ENCODE measurements at regions not wholly inside any gene's neighbourhood (a gene's known extent, or its start where the extent isn't known, plus 50 kb on each side); places are given as distances from the start of the nearest gene placed in this dataset.

GRCh38 chr3:3634326-3634725, 164.9 kb upstream of the LRRN1 start:
- no peaks in the 10 kb centered on the region for H3K9me3 Mint-ChIP-seq
- 92 to 100% methylated on average over 5 to 6 of the region's 6 CpGs for WGBS, 2 experiments (ENCODE audit: insufficient coverage in 1 of 2, insufficient read length in 1 of 2)
- no peak for TF ChIP-seq CTCF (conservative IDR thresholded peaks at IDR 0.05)

GRCh38 chr3:3633761-3634160, 165.5 kb upstream of the LRRN1 start:
- H3K27ac Mint-ChIP-seq = no peak overlapping the region

More at GRCh38 chr3:3634326-3634725, 164.9 kb upstream of the LRRN1 start:
- Histone ChIP-seq H3K9ac (ENCODE audit: extremely low read depth, low read length, poor library complexity, severe bottlenecking) (no peak overlapping the region), H3K27me3 (ENCODE audit: control insufficient read depth, insufficient read depth, low read length, poor library complexity, severe bottlenecking) (no peaks in the 10 kb centered on the region), H3K36me3 (ENCODE audit: control insufficient read depth, insufficient read depth, low read length) (no peaks in the 10 kb centered on the region), H3K4me1 (ENCODE audit: control insufficient read depth, insufficient read depth, low read length) (no peaks in the 10 kb centered on the region), H3K27ac (ENCODE audit: low read depth, low read length) (no peak overlapping the region), H3K9me3 (ENCODE audit: control insufficient read depth, low read length) (no peaks in the 10 kb centered on the region), H3K4me3 (ENCODE audit: low read length) (no peak overlapping the region)
- no peak overlapping the region for H3K27ac Mint-ChIP-seq
- peaks cover 6% of the 10 kb centered on the region for H3K4me1 Mint-ChIP-seq
- no peak for DNase-seq
- H3K27me3 Mint-ChIP-seq (ENCODE audit: insufficient read depth) = peaks cover 8% of the 10 kb centered on the region
- H3K36me3 Mint-ChIP-seq (ENCODE audit: low read depth) = no peaks in the 10 kb centered on the region
- H3K4me3 Mint-ChIP-seq = no peak overlapping the region

GRCh38 chr3:3632449-3632848, 166.8 kb upstream of the LRRN1 start:
- Histone ChIP-seq H3K9ac (ENCODE audit: extremely low read depth, low read length, poor library complexity, severe bottlenecking) (no peak overlapping the region), H3K27ac (ENCODE audit: low read depth, low read length) (no peak overlapping the region), H3K4me1 (ENCODE audit: control insufficient read depth, insufficient read depth, low read length) (peaks cover 2% of the 10 kb centered on the region), H3K4me3 (ENCODE audit: low read length) (no peak overlapping the region), H3K36me3 (ENCODE audit: control insufficient read depth, insufficient read depth, low read length) (no peaks in the 10 kb centered on the region), H3K9me3 (ENCODE audit: control insufficient read depth, low read length) (no peaks in the 10 kb centered on the region), H3K27me3 (ENCODE audit: control insufficient read depth, insufficient read depth, low read length, poor library complexity, severe bottlenecking) (no peaks in the 10 kb centered on the region)
- DNase-seq = no peak
- Mint-ChIP-seq H3K4me3 (no peak overlapping the region), H3K36me3 (ENCODE audit: low read depth) (no peaks in the 10 kb centered on the region), H3K27me3 (ENCODE audit: insufficient read depth) (peaks cover 8% of the 10 kb centered on the region), H3K9me3 (no peaks in the 10 kb centered on the region), H3K4me1 (peaks cover 13% of the 10 kb centered on the region), H3K27ac (no peak overlapping the region)
- TF ChIP-seq CTCF (conservative IDR thresholded peaks at IDR 0.05) = no peak
- WGBS, 2 experiments (ENCODE audit: insufficient coverage in 1 of 2, insufficient read length in 1 of 2) = 92% methylated on average over 2 of the region's 2 CpGs; no CpG with 5 or more reads in 1 of the 2 experiments

More at GRCh38 chr3:3633761-3634160, 165.5 kb upstream of the LRRN1 start:
- no peak overlapping the region for H3K27ac ChIP-seq (ENCODE audit: low read depth, low read length)
- H3K36me3 ChIP-seq (ENCODE audit: control insufficient read depth, insufficient read depth, low read length) = no peaks in the 10 kb centered on the region
- no peaks in the 10 kb centered on the region for H3K9me3 Mint-ChIP-seq
- no peak overlapping the region for H3K9ac ChIP-seq (ENCODE audit: extremely low read depth, low read length, poor library complexity, severe bottlenecking)
- H3K4me1 ChIP-seq (ENCODE audit: control insufficient read depth, insufficient read depth, low read length) = no peaks in the 10 kb centered on the region
- 84 to 94% methylated on average over 2 of the region's 2 CpGs for WGBS, 2 experiments (ENCODE audit: insufficient coverage in 1 of 2, insufficient read length in 1 of 2)
- no peak overlapping the region for H3K4me3 ChIP-seq (ENCODE audit: low read length)
- H3K4me3 Mint-ChIP-seq = no peak overlapping the region
- H3K9me3 ChIP-seq (ENCODE audit: control insufficient read depth, low read length) = no peaks in the 10 kb centered on the region
- peaks cover 6% of the 10 kb centered on the region for H3K4me1 Mint-ChIP-seq
- no peaks in the 10 kb centered on the region for H3K27me3 ChIP-seq (ENCODE audit: control insufficient read depth, insufficient read depth, low read length, poor library complexity, severe bottlenecking)
- TF ChIP-seq CTCF (conservative IDR thresholded peaks at IDR 0.05) = no peak
- peaks cover 8% of the 10 kb centered on the region for H3K27me3 Mint-ChIP-seq (ENCODE audit: insufficient read depth)
- no peak for DNase-seq
- H3K36me3 Mint-ChIP-seq (ENCODE audit: low read depth) = no peaks in the 10 kb centered on the region
